HCT116 (cell line): ENCODE measurements at regions not wholly inside any gene's neighbourhood (a gene's known extent, or its start where the extent isn't known, plus 50 kb on each side); places are given as distances from the start of the nearest gene placed in this dataset.

Experiments
- ATAC-seq: fragments of 200-7000 bp; cut with Tn5 transposase; 2 replicates; pipeline ENCODE4 v1.9.1; 2020; ENCODE audit warnings: mild to moderate bottlenecking, moderate library complexity
- BruUV-seq: library from RNA; stranded (reverse); fragments of 400-500 nt; replicated peaks from 2 replicates; lab custom pipeline; 2021; lab: Mats Ljungman, UMichigan
- CTCF ChIA-PET: fragments of 300-600 bp; sonication (Branson Sonifier 250); formaldehyde crosslinking; loops from one replicate; lab custom pipeline; 2021; ENCODE audit warnings: antibody characterized with exemption; lab: Charles Lee
- POLR2A ChIA-PET: fragments of 300-600, 350-600 bp; sonication (Branson Sonifier 250); formaldehyde crosslinking; loops from one replicate; lab custom pipeline; 2021; ENCODE audit warnings: antibody characterized with exemption; lab: Charles Lee
- RAD21 ChIA-PET, 2 experiments: fragments of 300-600 bp; sonication (Branson Sonifier 250); formaldehyde crosslinking; loops; one replicate each; lab custom pipeline; 2023; ENCODE audit warnings: low total read pairs in 2 of 2; ENCODE audit not compliant: uncharacterized antibody in 2 of 2, unreplicated experiment in 2 of 2, low non-redundant PET in 1 of 2; lab: Charles Lee
- DNase-seq: peaks from one replicate; pipeline ENCODE4 v3.0.0-alpha.2; 2010; ENCODE audit warnings: low read depth, low spot score
- H2AFZ ChIP-seq: fragments of 200-600 bp; shearing (Covaris generic), sonication (generic); 2 replicates; pipeline ENCODE4 v1.6.1; 2017; ENCODE audit warnings: low read depth, mixed run types, mixed read lengths, antibody characterized with exemption, low read length; ENCODE audit not compliant: poor library complexity, severe bottlenecking
- H3K27ac ChIP-seq: 2 replicates; pipeline ENCODE4 v1.5.1; 2012; ENCODE audit warnings: low read depth, low read length
- H3K27me3 ChIP-seq: fragments of 200-600 bp; sonication (generic); 2 replicates; pipeline ENCODE4 v1.6.1; 2016; ENCODE audit warnings: mixed run types, low read length, mixed read lengths; ENCODE audit not compliant: insufficient read depth
- H3K36me3 ChIP-seq, 2 experiments: fragments of 200-500 bp in 1 of 2; fragments of 200-600 bp in 1 of 2; sonication (Bioruptor generic) in 1 of 2; sonication (generic) in 1 of 2; 2 replicates each; pipeline versions ENCODE4 v1.5.1 to v1.6.1; 2014 to 2016; ENCODE audit warnings: low read length in 2 of 2, inconsistent platforms in 1 of 2, mixed read lengths in 1 of 2, mixed run types in 1 of 2; ENCODE audit not compliant: insufficient read depth in 2 of 2, control insufficient read depth in 1 of 2
- H3K4me1 ChIP-seq, 2 experiments: fragments of 200-600 bp in 1 of 2; sonication (generic) in 1 of 2; 2 replicates each; pipeline versions ENCODE4 v1.5.1 to v1.6.1; 2012 to 2017; ENCODE audit warnings: low read length in 2 of 2, inconsistent platforms in 1 of 2, mild to moderate bottlenecking in 1 of 2, mixed read lengths in 1 of 2, mixed run types in 1 of 2, moderate library complexity in 1 of 2; ENCODE audit not compliant: insufficient read depth in 2 of 2, control insufficient read depth in 1 of 2
- H3K4me2 ChIP-seq: fragments of 200-600 bp; sonication (generic); 2 replicates; pipeline ENCODE4 v1.6.1; 2017; ENCODE audit warnings: mixed run types, low read length, mixed read lengths
- H3K4me3 ChIP-seq, 2 experiments: fragments of 200-600 bp in 1 of 2; sonication (generic) in 1 of 2; replicated peaks in 1 of 2; 2 replicates each; pipeline ENCODE4 v1.5.1; 2011 to 2016; ENCODE audit warnings: low read length in 2 of 2, control low read depth in 1 of 2, low read depth in 1 of 2, mild to moderate bottlenecking in 1 of 2, mixed read lengths in 1 of 2, mixed run types in 1 of 2
- H3K79me2 ChIP-seq: fragments of 200-600 bp; sonication (generic); 2 replicates; pipeline ENCODE4 v1.6.1; 2017; ENCODE audit warnings: mild to moderate bottlenecking, mixed run types, low read length, moderate library complexity, mixed read lengths; ENCODE audit not compliant: insufficient read depth
- H3K9ac ChIP-seq: fragments of 200-600 bp; sonication (generic); 2 replicates; pipeline ENCODE4 v1.6.1; 2016; ENCODE audit warnings: low read length, mixed read lengths
- H3K9me2 ChIP-seq: fragments of 200-600 bp; sonication (generic), shearing (Covaris generic); 2 replicates; pipeline ENCODE4 v1.6.1; 2017; ENCODE audit warnings: mixed run types, mild to moderate bottlenecking, moderate library complexity; ENCODE audit not compliant: insufficient read depth
- H3K9me3 ChIP-seq, 2 experiments: fragments of 200-500 bp in 1 of 2; fragments of 200-600 bp in 1 of 2; sonication (Bioruptor generic) in 1 of 2; sonication (generic) in 1 of 2; 2 replicates each; pipeline ENCODE4 v1.6.1; 2014 to 2017; ENCODE audit warnings: low read length in 2 of 2, mixed read lengths in 2 of 2, inconsistent platforms in 1 of 2, low read depth in 1 of 2, mild to moderate bottlenecking in 1 of 2, mixed run types in 1 of 2, moderate library complexity in 1 of 2; ENCODE audit not compliant: control insufficient read depth in 1 of 2, insufficient read depth in 1 of 2
- H4K20me1 ChIP-seq: fragments of 200-600 bp; sonication (generic), shearing (Covaris generic); 2 replicates; pipeline ENCODE4 v1.6.1; 2017; ENCODE audit warnings: mixed run types, mild to moderate bottlenecking, moderate library complexity; ENCODE audit not compliant: insufficient read depth
- CBX3 ChIP-seq: IDR thresholded peaks from 2 replicates; pipeline ENCODE4 v1.6.1; 2012; ENCODE audit warnings: low read depth
- CEBPB ChIP-seq: IDR thresholded peaks from 2 replicates; pipeline ENCODE4 v1.6.1; 2012; ENCODE audit warnings: low read depth
- EGR1 ChIP-seq: IDR thresholded peaks from 2 replicates; pipeline ENCODE4 v1.6.1; 2012; ENCODE audit warnings: low read depth
- EZH2 ChIP-seq: fragments of 200-600 bp; sonication (generic); IDR thresholded peaks from 2 replicates; pipeline ENCODE4 v1.6.1; 2017; ENCODE audit warnings: antibody characterized with exemption, mixed run types
- EZH2phosphoT487 ChIP-seq: fragments of 200-600 bp; IDR thresholded peaks from 2 replicates; pipeline ENCODE4 v1.6.1; 2018; ENCODE audit warnings: antibody characterized with exemption, borderline replicate concordance
- FOSL1 ChIP-seq: IDR thresholded peaks from 2 replicates; pipeline ENCODE4 v1.6.1; 2012; ENCODE audit warnings: low read depth
- JUND ChIP-seq: IDR thresholded peaks from 2 replicates; pipeline ENCODE4 v1.6.1; 2012
- POLR2A ChIP-seq: IDR thresholded peaks from 2 replicates; pipeline ENCODE4 v1.7.0; 2011; ENCODE audit warnings: borderline replicate concordance; ENCODE audit not compliant: insufficient read depth, insufficient read length; ENCODE audit errors: extremely low read depth
- POLR2AphosphoS5 ChIP-seq: IDR thresholded peaks from 2 replicates; pipeline ENCODE4 v1.6.1; 2011; ENCODE audit warnings: mild to moderate bottlenecking, low read depth, low read length, moderate library complexity
- RAD21 ChIP-seq: IDR thresholded peaks from 2 replicates; pipeline ENCODE4 v1.6.1; 2012; ENCODE audit warnings: low read depth, mild to moderate bottlenecking
- SP1 ChIP-seq: IDR thresholded peaks from 2 replicates; pipeline ENCODE4 v1.6.1; 2012; ENCODE audit warnings: low read depth
- SRF ChIP-seq: IDR thresholded peaks from 2 replicates; pipeline ENCODE4 v1.6.1; 2012; ENCODE audit warnings: low read depth
- TCF7L2 ChIP-seq: IDR thresholded peaks from 2 replicates; pipeline ENCODE4 v1.7.0; 2011; ENCODE audit warnings: borderline replicate concordance, inconsistent platforms; ENCODE audit not compliant: insufficient read depth, insufficient read length; ENCODE audit errors: extremely low read depth
- YY1 ChIP-seq: IDR thresholded peaks from 2 replicates; pipeline ENCODE4 v1.6.1; 2011; ENCODE audit warnings: low read length, low read depth, moderate library complexity, mild to moderate bottlenecking; ENCODE audit not compliant: insufficient replicate concordance; ENCODE audit errors: extremely low read depth
- ZFX ChIP-seq: fragments of 450-650 bp; IDR thresholded peaks from 2 replicates; pipeline ENCODE4 v1.6.1; 2017
- intact Hi-C: fragments of 100-400 bp; cut with micrococcal nuclease; formaldehyde crosslinking; loops from 2 replicates; pipeline ENCODE4 v1.10.0; 2022
- TF ChIP-seq, protein P1 (sequence below), 3 experiments: fragments of 200-600 bp in 1 of 3; sonication (generic) in 1 of 3; IDR thresholded peaks in 2 of 3; conservative IDR thresholded peaks in 1 of 3; 2 replicates each; pipeline ENCODE4 v1.5.1; 2012 to 2017; ENCODE audit warnings: low read depth in 2 of 3, low read length in 2 of 3, antibody characterized with exemption in 1 of 3, borderline replicate concordance in 1 of 3, control low read depth in 1 of 3, mild to moderate bottlenecking in 1 of 3, mixed read lengths in 1 of 3, mixed run types in 1 of 3, moderate library complexity in 1 of 3; ENCODE audit not compliant: insufficient read depth in 1 of 3
- TF ChIP-seq, protein P2 (sequence below): IDR thresholded peaks from 2 replicates; pipeline ENCODE4 v1.6.1; 2012
- TF ChIP-seq, protein P3 (sequence below): IDR thresholded peaks from 2 replicates; pipeline ENCODE4 v1.6.1; 2011; ENCODE audit warnings: mild to moderate bottlenecking, low read length, moderate library complexity; ENCODE audit not compliant: insufficient replicate concordance; ENCODE audit errors: extremely low read depth
- TF ChIP-seq, protein P4 (sequence below): IDR thresholded peaks from 2 replicates; pipeline ENCODE4 v1.6.1; 2012
- TF ChIP-seq, protein P5 (sequence below): IDR thresholded peaks from 2 replicates; pipeline ENCODE4 v1.6.1; 2012; ENCODE audit warnings: low read depth

- no peak for DNase-seq
- Histone ChIP-seq H3K36me3 (no peaks in the 10 kb centered on the region), H3K27me3 (no peaks in the 10 kb centered on the region), H3K27ac (no peak overlapping the region), H3K79me2 (no peaks in the 10 kb centered on the region), H4K20me1 (no peaks in the 10 kb centered on the region)
- intact Hi-C loops: no loop called here
- POLR2A ChIA-PET: no interaction called here
- RAD21 ChIA-PET: no interaction called here
- TF ChIP-seq ZFX (no peak), SRF (no peak), POLR2AphosphoS5 (no peak), JUND (no peak), FOSL1 (no peak), EGR1 (no peak), TCF7L2 (no peak), EZH2 (no peak), RAD21 (no peak), CBX3 (no peak), CEBPB (no peak), POLR2A (no peak), EZH2phosphoT487 (no peak), YY1 (no peak), SP1 (no peak)
- TF ChIP-seq, protein P1, sequence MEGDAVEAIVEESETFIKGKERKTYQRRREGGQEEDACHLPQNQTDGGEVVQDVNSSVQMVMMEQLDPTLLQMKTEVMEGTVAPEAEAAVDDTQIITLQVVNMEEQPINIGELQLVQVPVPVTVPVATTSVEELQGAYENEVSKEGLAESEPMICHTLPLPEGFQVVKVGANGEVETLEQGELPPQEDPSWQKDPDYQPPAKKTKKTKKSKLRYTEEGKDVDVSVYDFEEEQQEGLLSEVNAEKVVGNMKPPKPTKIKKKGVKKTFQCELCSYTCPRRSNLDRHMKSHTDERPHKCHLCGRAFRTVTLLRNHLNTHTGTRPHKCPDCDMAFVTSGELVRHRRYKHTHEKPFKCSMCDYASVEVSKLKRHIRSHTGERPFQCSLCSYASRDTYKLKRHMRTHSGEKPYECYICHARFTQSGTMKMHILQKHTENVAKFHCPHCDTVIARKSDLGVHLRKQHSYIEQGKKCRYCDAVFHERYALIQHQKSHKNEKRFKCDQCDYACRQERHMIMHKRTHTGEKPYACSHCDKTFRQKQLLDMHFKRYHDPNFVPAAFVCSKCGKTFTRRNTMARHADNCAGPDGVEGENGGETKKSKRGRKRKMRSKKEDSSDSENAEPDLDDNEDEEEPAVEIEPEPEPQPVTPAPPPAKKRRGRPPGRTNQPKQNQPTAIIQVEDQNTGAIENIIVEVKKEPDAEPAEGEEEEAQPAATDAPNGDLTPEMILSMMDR (IDR thresholded peaks at IDR 0.05 in 2 of 3, conservative IDR thresholded peaks at IDR 0.05 in 1 of 3; ENCODE audit: borderline replicate concordance in 1 of 3, insufficient read depth in 1 of 3, low read depth in 2 of 3, low read length in 2 of 3): no peak
- TF ChIP-seq, protein P2, sequence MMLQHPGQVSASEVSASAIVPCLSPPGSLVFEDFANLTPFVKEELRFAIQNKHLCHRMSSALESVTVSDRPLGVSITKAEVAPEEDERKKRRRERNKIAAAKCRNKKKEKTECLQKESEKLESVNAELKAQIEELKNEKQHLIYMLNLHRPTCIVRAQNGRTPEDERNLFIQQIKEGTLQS: no peak
- TF ChIP-seq, protein P3, sequence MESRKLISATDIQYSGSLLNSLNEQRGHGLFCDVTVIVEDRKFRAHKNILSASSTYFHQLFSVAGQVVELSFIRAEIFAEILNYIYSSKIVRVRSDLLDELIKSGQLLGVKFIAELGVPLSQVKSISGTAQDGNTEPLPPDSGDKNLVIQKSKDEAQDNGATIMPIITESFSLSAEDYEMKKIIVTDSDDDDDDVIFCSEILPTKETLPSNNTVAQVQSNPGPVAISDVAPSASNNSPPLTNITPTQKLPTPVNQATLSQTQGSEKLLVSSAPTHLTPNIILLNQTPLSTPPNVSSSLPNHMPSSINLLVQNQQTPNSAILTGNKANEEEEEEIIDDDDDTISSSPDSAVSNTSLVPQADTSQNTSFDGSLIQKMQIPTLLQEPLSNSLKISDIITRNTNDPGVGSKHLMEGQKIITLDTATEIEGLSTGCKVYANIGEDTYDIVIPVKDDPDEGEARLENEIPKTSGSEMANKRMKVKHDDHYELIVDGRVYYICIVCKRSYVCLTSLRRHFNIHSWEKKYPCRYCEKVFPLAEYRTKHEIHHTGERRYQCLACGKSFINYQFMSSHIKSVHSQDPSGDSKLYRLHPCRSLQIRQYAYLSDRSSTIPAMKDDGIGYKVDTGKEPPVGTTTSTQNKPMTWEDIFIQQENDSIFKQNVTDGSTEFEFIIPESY: no peak
- TF ChIP-seq, protein P4, sequence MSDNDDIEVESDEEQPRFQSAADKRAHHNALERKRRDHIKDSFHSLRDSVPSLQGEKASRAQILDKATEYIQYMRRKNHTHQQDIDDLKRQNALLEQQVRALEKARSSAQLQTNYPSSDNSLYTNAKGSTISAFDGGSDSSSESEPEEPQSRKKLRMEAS: no peak
- TF ChIP-seq, protein P5, sequence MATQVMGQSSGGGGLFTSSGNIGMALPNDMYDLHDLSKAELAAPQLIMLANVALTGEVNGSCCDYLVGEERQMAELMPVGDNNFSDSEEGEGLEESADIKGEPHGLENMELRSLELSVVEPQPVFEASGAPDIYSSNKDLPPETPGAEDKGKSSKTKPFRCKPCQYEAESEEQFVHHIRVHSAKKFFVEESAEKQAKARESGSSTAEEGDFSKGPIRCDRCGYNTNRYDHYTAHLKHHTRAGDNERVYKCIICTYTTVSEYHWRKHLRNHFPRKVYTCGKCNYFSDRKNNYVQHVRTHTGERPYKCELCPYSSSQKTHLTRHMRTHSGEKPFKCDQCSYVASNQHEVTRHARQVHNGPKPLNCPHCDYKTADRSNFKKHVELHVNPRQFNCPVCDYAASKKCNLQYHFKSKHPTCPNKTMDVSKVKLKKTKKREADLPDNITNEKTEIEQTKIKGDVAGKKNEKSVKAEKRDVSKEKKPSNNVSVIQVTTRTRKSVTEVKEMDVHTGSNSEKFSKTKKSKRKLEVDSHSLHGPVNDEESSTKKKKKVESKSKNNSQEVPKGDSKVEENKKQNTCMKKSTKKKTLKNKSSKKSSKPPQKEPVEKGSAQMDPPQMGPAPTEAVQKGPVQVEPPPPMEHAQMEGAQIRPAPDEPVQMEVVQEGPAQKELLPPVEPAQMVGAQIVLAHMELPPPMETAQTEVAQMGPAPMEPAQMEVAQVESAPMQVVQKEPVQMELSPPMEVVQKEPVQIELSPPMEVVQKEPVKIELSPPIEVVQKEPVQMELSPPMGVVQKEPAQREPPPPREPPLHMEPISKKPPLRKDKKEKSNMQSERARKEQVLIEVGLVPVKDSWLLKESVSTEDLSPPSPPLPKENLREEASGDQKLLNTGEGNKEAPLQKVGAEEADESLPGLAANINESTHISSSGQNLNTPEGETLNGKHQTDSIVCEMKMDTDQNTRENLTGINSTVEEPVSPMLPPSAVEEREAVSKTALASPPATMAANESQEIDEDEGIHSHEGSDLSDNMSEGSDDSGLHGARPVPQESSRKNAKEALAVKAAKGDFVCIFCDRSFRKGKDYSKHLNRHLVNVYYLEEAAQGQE: no peak
- TF ChIP-seq, all 23 proteins: peak for 0
- H3K4me2 ChIP-seq: no peak overlapping the region
- H2AFZ ChIP-seq: no peak overlapping the region
- H3K9me3 ChIP-seq: peaks cover 9 to 12% of the 10 kb centered on the region in 2 experiments; a peak in 3 of 4 replicates
- no TSS peak for BruUV-seq
- no peaks in the 10 kb centered on the region for H3K9me2 ChIP-seq
- H3K9ac ChIP-seq: no peak overlapping the region
- H3K4me1 ChIP-seq: no peaks in the 10 kb centered on the region
- CTCF ChIA-PET: no interaction called here
- no peak overlapping the region for H3K4me3 ChIP-seq
- ATAC-seq: no peak
Measured at GRCh38 chr16:64693946-64694345, 427.9 kb downstream of the CDH11 start.
